HG03139 (cell line): ENCODE measurements at regions not wholly inside any gene's neighbourhood (a gene's known extent, or its start where the extent isn't known, plus 50 kb on each side); places are given as distances from the start of the nearest gene placed in this dataset.
"Not testable (repeated sequence)": the region's sequence is repeated elsewhere in the genome, so short reads cannot be mapped to it uniquely, and the experiment has no call there.

Experiments used
- ATAC-seq: cut with Tn5 transposase; IDR thresholded peaks from one replicate; pipeline ENCODE4 v1.9.1; 2021; ENCODE audit not compliant: unreplicated experiment

DNA sequence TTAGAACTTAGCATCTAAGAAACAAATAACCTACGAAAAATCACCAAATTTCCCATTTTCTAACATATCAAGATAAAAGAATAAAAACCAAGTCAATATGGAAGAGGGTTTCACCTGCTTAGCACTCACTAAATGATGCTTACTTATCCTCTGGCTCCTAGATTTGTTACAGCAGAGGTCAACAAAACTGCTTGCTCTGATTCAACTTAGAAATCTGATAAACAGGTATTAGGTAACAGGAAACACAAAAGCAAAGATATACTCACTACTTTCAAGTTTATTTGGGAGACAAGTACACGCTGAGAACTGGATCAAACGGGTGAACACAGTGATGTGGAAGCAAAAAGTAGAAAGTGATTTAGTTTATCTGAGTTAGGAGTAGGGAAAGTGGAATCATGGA lies 235.7 kb upstream of the TARS1 start:
- no peak for ATAC-seq

DNA sequence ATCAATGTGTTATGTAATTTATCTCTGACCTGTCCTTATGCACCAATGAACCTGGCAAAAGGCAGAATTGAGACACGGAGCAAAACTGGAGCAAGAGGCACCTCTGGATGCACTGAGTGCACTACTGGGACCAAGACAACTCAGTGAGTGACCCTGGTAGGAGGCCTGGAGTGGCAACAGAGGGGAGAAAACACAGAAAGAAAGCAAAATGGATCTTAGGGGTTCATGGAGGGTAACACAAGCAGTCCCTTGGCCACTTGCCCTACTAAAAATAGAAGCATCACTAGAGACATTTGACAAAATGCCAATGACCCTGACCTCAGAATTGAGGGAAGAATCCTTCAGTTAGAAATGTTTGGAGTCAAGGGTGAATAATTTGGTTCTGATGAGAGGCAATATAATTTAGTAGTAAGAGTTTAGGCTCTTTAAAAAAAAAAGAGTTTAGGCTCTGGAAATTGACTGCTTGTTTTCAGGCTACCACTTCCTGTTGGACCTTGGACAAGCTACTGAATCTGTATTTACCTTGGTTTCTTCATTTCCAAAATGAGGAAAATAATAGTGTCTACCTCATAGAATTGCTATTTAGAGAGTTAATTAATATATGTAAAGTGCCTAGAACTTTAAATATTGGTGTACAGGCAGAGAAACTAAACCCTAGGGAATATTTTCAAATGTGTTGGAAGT lies 234.9 kb upstream of the TARS1 start:
- no peak for ATAC-seq

DNA sequence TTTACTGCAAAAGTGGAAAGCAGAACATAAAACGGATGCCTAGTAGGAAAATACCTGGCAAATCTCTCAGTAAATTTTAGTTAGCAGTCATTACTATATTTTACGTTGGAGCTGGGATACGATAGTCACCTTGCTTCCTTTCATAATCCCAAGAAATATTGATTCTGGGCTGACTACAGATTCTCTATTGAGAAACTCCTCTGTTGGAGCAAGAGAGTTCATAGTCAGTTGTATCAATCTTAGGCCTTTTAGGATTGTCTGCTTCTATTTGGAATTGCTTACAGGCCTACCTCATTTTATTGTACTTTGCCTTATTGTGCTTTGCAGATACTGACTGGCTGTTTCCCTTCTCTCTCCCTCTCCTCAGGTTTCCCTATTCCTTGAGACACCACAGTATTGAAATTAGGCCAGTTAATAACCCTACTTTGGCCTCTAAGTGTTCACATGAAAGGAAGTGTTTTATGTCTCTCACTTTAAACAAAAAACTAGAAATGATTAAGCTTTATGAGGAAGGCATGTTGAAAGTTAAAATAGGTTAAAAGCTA lies 233.7 kb upstream of the TARS1 start:
- ATAC-seq = no peak

DNA sequence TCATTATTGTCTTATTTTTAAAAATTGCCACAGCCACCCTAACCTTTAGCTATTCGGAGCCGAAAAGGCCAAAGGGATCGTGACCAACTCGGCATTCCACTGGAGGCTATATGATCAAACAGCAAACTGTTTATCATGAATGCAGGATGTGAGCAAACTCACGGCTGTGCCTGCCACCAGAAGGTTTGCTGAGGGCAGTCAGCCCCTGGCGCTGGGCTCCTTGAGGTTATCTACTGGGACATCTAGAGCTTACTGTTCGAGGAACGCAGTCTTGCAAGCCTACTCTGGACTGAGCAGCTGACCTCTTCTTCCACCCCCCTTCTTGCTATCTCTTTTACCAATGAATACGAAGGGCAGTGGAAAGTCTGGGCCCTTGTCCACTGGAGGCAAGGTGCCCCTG lies 231.5 kb upstream of the TARS1 start:
- no peak for ATAC-seq

DNA sequence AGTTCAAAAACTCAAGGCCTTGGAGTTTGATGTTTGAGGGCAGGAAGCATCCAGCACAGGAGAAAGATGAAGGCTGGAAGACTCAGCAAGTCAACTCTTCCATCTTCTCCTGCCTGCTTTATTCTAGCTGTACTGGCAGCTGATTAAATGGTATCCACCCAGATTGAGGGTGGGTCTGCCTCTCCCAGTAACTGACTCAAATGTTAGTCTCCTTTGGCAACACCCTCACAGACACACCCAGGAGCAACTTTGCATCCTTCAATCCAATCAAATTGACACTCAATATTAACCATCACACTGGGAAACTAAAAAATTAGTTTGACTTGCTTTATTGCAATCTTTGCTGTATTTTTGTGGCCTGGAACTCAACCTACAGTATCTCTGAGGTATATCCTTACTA lies 230.5 kb upstream of the TARS1 start:
- not testable (repeated sequence) for ATAC-seq

DNA sequence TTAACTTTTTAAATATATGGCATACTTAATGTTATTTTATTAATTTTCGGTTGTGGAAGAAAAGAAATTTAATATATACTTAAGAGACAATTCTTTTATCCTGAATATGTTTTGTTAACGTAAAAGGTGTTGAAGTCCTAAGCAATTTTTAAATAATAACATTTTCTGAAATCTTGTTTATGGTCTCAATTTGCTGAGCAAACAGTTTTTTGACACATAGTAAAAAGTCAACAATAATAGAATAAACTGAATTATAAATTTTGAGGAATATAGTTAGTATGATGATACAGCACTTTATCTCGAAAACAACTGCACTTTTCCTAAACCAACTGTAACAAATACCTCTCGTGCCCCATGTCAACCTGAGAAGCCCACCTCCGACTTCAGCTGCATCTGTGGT lies 229.8 kb upstream of the TARS1 start:
- ATAC-seq = no peak

DNA sequence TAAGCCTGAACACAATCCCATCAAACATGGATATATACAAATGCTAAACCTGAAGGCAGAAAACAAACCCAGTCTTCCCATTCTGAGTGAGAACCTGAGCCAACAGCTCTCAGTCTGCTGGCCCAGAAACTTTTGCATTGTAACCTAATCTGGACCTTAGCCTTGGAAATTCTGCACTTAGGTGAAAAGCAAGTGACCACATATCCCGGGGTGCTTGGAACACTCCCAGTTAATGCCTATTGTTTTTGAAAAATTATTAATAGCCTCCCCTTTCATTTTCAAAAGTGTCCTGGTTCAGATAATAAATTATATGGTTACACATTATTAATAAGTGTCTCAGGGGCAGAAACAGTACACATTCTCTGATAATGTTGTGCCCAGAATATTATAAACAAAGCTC lies 228.3 kb upstream of the TARS1 start:
- no peak for ATAC-seq

DNA sequence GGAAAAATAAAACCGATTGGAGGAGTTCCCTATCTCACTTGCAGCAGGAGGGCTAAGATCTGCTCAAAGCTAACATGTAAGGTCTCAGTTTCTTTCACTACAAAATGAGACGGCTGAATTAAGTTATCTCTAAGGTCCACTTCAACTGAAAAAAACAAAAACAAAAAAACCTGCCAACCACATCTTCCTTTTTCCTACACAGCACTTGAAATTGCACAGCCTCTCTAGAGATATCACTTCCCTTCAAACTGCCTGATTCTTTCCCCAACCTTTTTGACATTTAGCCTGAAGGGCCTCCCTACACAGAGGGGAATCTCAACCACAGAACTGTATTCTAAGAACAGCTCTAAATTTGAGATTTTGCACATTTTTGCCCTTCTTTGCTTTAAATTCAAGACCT lies 227.9 kb upstream of the TARS1 start:
- no peak for ATAC-seq

DNA sequence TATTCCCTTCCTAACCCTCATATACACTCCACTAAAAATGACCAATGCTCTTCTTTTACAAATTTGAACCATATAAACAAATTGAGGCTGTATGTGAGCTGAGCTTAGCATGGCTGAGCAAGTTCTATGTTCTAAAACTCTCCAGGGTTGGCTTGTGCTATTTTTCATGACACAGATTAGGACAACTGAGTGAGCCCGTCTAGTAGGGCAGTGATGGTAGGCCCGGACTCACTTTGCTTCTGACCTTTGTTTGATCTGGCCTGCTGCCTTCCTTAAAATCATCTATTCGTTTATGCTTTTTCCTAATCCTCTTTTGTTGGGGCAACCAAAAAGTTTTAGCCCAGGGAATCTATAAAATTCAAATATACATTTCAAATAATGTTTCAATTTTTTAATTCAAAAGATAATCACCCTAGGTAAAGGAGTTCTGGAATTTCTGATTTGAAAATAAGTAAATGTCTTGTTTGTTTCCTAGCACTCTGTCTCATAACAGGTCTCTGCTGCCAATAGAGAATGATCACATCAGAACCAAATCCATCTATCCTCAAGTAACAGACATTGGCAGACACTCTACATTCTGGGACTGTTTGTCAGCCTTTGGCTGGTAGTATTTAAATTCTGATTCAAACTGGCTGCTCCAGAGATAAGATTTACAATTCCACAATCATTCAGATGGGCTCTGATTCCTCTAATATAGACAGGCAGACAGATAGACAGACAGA lies 217.0 kb upstream of the TARS1 start:
- no peak for ATAC-seq

DNA sequence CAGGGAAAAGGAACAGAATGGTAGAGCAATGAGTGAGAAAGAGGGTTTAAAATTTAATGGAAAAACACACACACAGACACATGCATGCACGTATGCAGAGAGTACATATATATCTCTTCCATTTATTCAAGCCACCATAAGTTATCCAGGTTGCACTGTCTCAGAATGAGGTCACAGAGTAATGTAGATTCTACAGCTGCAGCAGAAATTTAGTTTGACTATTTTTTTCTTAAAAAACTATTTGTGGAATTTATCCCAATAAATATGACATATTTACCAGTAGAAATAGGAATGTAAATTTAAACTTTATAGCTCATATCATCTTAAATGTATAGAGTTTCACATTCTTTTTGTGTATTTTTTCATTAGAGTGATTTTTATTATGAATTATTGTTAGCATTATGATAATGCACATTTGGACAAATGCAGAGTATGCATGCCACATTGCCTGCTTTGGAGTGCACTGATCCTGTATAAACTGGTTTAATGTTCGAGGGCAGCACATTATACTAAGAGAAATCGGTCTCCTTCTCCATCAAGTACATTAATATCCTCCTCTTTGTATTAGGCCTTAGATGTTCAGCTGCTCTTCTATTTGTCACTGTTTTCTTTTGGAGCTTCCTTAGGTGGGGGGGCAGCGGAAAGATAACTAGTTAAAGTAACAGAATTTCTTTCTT lies 216.3 kb upstream of the TARS1 start:
- ATAC-seq = no peak

DNA sequence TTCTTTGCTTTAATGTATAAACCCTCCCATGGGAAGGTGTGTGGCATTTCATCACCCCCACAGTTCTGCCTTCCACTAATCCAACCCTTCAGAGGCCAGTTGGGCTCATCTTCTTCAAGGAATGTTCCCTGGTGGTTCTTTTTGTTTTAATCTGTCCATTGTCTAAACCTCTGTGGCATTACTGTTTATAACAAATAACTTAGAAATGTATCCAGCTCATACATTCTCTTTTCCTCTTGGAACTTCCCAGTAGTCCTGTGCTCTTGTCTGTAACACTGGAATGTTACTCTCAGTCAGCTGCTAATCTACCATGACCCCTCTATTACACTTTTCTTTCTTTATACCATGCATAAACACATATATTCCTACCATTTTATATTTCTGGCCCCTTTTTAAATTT lies 213.5 kb upstream of the TARS1 start:
- ATAC-seq = no peak

DNA sequence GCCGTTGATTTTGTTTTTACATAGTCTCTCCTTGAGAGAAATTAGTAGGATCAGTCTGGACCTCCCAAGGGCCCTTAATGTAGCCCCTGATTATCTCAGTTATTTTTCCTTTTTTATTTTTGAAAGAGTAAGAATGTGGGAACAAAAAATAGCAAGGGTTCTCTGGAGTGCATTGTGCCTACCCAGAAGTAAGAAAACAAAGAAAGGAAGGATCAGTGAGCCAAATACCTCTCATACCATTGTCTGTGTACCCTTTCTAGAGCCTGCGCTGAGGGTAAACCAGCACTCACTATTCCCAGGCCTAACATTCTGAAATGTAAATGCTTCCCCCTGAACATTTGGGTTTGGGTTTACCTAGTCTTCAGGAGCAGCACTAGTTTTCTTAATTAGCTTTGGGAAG lies 213.0 kb upstream of the TARS1 start:
- no peak for ATAC-seq

DNA sequence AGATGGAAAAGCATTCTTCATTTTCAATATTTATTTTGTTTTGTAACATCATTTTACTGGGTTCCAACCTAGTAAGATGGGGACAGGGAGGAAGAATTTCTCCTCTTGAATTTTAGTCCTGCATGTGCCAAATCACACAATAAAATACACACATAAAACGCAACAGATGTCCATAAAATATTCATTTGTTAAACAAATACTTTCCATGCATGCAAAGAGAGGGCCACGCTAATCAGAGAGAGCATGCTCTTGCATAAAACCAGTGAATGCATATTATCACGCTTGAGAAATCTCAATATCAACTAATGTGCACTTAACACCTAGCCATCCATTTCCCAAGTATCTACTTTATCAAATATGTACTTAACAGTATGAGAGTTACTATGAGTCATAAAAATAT lies 212.6 kb upstream of the TARS1 start:
- no peak for ATAC-seq

DNA sequence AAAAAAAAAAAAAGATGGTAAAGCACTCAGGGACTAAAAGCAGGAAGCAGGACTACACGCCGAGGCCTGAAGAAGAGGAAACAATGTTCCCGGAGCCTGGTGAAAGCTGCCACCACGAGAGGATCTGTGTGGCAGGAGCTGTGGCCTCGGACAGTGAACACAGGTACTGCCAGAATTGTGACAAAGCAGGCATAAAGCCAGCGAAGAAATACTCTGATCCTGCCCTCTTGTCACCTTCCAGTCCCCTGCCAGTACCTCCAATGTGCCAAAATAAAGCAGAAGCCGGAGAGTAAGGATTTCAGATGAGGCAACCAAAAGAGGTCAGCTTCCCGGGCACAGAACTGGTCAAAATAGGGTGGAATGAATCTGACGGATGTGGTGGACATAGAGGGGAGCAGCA lies 211.5 kb upstream of the TARS1 start:
- no peak for ATAC-seq

DNA sequence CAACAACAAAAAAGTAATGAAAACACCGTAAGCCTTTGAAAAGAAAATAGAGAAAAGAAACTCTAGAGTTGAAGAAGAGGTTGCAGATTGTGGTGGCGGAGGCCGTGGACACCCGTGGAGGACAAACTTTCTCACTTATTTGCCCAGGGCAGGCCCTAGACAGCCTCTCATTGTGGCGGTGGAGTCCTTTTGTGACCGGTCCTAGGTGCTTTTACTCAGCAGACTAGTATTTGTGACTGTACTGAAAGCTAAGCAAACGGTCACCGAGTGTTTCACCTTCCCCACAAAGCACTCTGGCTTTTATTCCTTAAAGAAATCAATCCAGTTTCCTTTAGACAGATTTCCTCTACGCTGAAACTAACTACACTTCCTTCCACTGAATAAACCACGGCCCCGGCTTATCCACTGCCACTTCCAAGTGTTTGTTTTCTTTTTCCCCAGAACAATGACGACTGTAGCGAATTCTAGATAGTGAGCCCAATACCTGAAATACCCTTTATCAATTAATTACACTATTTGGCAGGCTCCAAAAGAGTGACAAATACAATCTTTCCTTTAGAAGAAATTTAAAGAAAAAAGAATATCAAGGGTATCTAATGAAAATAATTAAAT lies 210.2 kb upstream of the TARS1 start:
- ATAC-seq = no peak

DNA sequence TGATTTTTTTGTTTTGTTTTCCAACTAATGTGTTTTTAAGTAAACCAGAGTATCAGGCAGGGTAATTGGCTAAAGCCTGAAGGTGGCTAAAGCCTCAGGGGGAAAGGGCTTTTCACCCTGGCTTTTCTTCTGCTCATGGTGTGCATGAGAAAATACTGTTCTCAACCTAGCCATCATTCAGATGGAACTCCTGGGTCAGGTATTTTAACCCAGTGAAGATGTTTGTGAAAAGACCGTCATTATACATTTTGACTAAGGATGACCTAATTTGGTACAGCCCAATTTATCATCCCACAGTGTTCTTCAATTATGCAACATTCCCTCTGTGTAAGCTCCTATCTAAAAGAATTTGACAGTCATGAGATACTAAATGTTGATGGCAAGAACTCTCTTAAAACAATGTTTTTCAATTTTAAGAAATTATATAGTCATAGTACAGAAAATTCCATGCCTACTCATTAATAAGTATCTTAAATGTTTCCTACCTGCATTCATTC lies 209.5 kb upstream of the TARS1 start:
- ATAC-seq = no peak

DNA sequence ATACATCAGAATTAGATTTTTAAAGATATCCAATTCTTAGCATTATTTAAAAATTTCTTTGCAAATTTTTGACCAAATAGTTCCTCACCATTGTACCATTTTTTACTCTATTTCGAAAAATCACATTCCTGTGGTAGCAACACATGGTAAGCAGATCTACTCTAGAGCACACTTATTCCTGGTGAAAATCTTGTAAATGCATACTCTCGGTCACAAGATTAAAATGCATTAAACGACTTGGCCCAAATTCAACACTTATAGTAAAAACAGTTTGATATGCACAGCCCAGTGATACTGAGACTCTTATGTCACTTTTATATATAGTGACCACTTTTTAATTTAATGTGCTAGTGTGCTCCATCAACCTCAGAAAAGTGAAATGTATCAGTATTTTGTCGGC lies 208.8 kb upstream of the TARS1 start:
- no peak for ATAC-seq

DNA sequence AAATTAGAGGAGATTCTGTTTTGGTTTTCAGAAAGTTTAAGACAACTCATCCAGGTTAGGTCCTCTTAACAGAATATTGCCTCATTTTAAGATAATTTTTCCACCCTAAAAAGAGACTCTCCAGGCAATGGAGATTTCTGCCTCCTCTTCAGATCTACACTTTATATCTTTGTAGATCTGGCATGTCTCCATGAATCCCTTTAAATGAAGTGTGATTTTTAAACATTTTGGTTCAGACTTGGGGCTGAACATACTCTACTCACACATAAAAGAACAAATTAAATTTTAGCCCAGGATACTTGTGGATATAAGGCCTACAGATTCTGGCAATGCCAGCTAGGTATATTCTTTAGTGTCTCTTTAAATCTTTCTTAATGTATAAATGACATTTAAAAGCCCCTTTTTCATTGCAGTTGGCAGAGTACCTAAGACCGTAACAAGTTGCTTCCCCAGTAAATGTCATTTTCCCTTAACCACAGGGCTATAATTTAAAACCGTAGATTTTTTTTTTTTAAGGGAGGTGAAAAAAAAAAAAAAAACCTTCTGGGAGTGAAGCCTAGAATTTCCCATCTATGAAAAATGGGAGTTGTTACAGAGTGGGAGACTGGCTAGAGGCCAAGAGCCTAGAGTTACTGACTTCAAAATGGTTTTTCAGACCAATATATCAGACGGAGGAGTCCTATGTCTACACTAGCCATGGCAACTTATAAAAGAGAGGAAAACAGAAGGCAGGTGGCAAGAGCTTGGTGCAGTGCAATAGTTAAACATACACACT lies 207.8 kb upstream of the TARS1 start:
- ATAC-seq = no peak

DNA sequence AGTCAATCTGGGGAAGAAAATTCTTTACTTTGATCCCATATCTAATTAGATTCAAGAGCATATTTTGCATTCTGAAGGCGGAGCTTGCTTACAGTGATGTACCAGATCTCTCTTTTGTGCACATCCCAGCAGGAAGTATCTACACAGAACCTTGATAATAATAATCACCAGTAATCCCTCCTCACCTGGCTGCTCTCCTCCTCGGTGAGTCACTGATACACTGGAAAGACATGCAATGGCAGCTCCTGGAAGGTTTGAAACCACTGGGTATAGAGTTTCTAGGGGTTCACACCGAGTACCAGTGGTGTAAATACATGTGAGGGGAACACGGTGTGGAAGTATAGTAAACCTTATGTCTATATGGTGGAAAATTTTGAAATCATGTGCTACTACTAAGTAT lies 205.5 kb upstream of the TARS1 start:
- ATAC-seq = no peak

DNA sequence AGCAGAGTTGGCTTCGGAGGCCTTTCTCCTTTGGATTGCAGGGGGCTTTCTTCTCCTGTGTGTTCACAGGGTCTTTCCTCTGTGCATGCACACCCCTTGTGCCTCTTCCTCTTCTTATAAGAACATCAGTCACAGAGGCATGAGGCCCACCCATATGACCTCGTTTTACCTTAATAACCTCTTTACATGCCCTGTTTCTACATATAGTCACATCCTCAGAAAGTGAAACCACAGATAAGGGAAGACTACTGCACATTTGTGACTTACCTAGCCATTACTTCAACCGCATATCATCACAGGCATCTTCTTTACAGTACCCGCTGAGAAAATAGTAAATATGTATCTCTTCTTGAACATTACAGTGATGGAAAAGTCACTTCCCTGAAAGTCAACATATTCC lies 204.9 kb upstream of the TARS1 start:
- ATAC-seq = no peak

DNA sequence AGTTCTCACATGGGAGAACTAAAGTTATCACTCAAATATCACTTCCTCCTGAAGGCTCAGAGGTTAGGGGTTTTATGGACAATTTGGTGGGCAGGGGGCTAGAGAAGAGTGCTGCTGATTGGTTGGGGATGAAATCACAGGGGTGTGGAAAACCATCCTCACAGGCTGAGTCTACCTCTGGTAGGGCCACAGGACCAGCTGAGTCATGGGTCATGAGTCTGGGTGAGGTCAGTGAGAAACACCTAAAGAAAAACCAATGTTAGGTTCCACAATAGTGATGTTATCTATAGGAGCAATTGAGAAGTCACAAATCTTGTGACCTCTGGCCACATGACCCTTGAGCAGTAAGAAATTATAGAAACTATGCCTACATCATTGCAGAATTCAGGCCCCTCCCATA lies 203.3 kb upstream of the TARS1 start:
- ATAC-seq = no peak
